Neural cell (in vitro differentiated cells): ENCODE measurements at regions not wholly inside any gene's neighbourhood (a gene's known extent, or its start where the extent isn't known, plus 50 kb on each side); places are given as distances from the start of the nearest gene placed in this dataset.

Experiments used
- H2AFZ ChIP-seq: fragments of 200-600, 300-800 bp; sonication (generic), shearing (Covaris generic); 2 replicates; pipeline ENCODE4 v1.6.0; 2014; ENCODE audit warnings: low read depth, mild to moderate bottlenecking, antibody characterized with exemption, low read length, moderate library complexity
- H3F3A ChIP-seq: fragments of 200-600 bp; shearing (Covaris generic); 2 replicates; pipeline ENCODE4 v1.6.1; 2016; ENCODE audit warnings: mild to moderate bottlenecking, moderate library complexity, mixed read lengths, antibody characterized with exemption, low read length; ENCODE audit not compliant: insufficient read depth, poor library complexity, severe bottlenecking
- H3K27ac ChIP-seq: fragments of 200-600, 300-800 bp; sonication (generic), shearing (Covaris generic); 2 replicates; pipeline ENCODE4 v1.5.1; 2014; ENCODE audit warnings: mild to moderate bottlenecking, low read length, moderate library complexity
- H3K27me3 ChIP-seq: fragments of 300-800, 200-600 bp; sonication (generic), shearing (Covaris generic); 2 replicates; pipeline ENCODE4 v1.6.0; 2014; ENCODE audit warnings: mild to moderate bottlenecking, low read depth, low read length, moderate library complexity; ENCODE audit not compliant: insufficient read depth
- H3K36me3 ChIP-seq: fragments of 300-800, 200-600 bp; sonication (generic), shearing (Covaris generic); 2 replicates; pipeline ENCODE4 v1.5.1; 2014; ENCODE audit warnings: mild to moderate bottlenecking, antibody characterized with exemption, low read length, moderate library complexity; ENCODE audit not compliant: insufficient read depth
- H3K4me2 ChIP-seq: fragments of 300-800, 200-600 bp; sonication (generic), shearing (Covaris generic); 2 replicates; pipeline ENCODE4 v1.6.0; 2014; ENCODE audit warnings: mild to moderate bottlenecking, low read length
- H3K4me3 ChIP-seq: fragments of 300-800, 200-600 bp; sonication (generic), shearing (Covaris generic); 2 replicates; pipeline ENCODE4 v1.5.1; 2014; ENCODE audit warnings: mild to moderate bottlenecking, low read length, moderate library complexity
- H3K79me2 ChIP-seq: fragments of 200-600 bp; shearing (Covaris generic); replicated peaks from 2 replicates; pipeline ENCODE4 v1.6.0; 2014; ENCODE audit warnings: mild to moderate bottlenecking, low read length, moderate library complexity; ENCODE audit not compliant: insufficient read depth
- H3K9ac ChIP-seq: fragments of 300-800, 200-600 bp; sonication (generic), shearing (Covaris generic); 2 replicates; pipeline ENCODE4 v1.6.1; 2016; ENCODE audit warnings: mild to moderate bottlenecking, low read length, mixed read lengths
- H3K9me2 ChIP-seq: fragments of 200-600 bp; shearing (Covaris generic); 2 replicates; pipeline ENCODE4 v1.6.1; 2016; ENCODE audit warnings: mild to moderate bottlenecking, low read length, mixed read lengths; ENCODE audit not compliant: insufficient read depth
- H3K9me3 ChIP-seq: fragments of 200-600, 300-800 bp; sonication (generic), shearing (Covaris generic); 2 replicates; pipeline ENCODE4 v1.6.1; 2016; ENCODE audit warnings: mild to moderate bottlenecking, mixed run types, low read length, moderate library complexity, mixed read lengths
- H4K20me1 ChIP-seq: fragments of 200-600 bp; shearing (Covaris generic); 2 replicates; pipeline ENCODE4 v1.6.1; 2016; ENCODE audit warnings: mild to moderate bottlenecking, mixed run types; ENCODE audit not compliant: insufficient read depth
- CTCF ChIP-seq: fragments of 450-650 bp; IDR thresholded peaks from 2 replicates; pipeline ENCODE4 v1.5.1; 2014; ENCODE audit warnings: antibody characterized with exemption, mild to moderate bottlenecking, moderate library complexity; ENCODE audit not compliant: poor library complexity, severe bottlenecking
- EP300 ChIP-seq: fragments of 450-650 bp; conservative IDR thresholded peaks from 2 replicates; pipeline ENCODE4 v1.6.1; 2014; ENCODE audit warnings: antibody characterized with exemption, mild to moderate bottlenecking, moderate library complexity; ENCODE audit not compliant: poor library complexity, severe bottlenecking
- EZH2 ChIP-seq: fragments of 200-600, 300-800 bp; shearing (Covaris generic), sonication (generic); IDR thresholded peaks from 2 replicates; pipeline ENCODE4 v1.6.1; 2014; ENCODE audit warnings: antibody characterized with exemption, low read length, borderline replicate concordance, mild to moderate bottlenecking; ENCODE audit not compliant: insufficient read depth, poor library complexity, severe bottlenecking
- MXI1 ChIP-seq: fragments of 450-650 bp; conservative IDR thresholded peaks from 2 replicates; pipeline ENCODE4 v1.6.1; 2014; ENCODE audit warnings: antibody characterized with exemption, mild to moderate bottlenecking; ENCODE audit not compliant: poor library complexity, severe bottlenecking
- POLR2AphosphoS5 ChIP-seq: IDR thresholded peaks from 2 replicates; pipeline ENCODE4 v1.6.1; 2012
- RAD21 ChIP-seq: fragments of 450-650 bp; conservative IDR thresholded peaks from 2 replicates; pipeline ENCODE4 v1.6.1; 2014; ENCODE audit warnings: antibody characterized with exemption, mild to moderate bottlenecking, moderate library complexity
- REST ChIP-seq: IDR thresholded peaks from 2 replicates; pipeline ENCODE4 v1.6.1; 2012; ENCODE audit warnings: borderline replicate concordance
- SMC3 ChIP-seq: fragments of 450-650 bp; conservative IDR thresholded peaks from 2 replicates; pipeline ENCODE4 v1.6.1; 2014; ENCODE audit warnings: antibody characterized with exemption, mild to moderate bottlenecking, moderate library complexity; ENCODE audit not compliant: poor library complexity
- TAF1 ChIP-seq: IDR thresholded peaks from 2 replicates; pipeline ENCODE4 v1.6.1; 2012; ENCODE audit warnings: low read depth

GRCh38 chr5:143576711-143577484 lies 173.4 kb upstream of the NR3C1 start:
- no peak for TF ChIP-seq EP300
- no peak for TF ChIP-seq POLR2AphosphoS5
- TF ChIP-seq EZH2, result no peak
- no peak for TF ChIP-seq MXI1
- no peak for TF ChIP-seq SMC3
- no peak for TF ChIP-seq REST
- TF ChIP-seq CTCF, result no peak
- TF ChIP-seq RAD21, result no peak
- TF ChIP-seq TAF1, result no peak
- Histone ChIP-seq H3K79me2 (no peaks in the 10 kb centered on the region), H3K4me2 (no peak overlapping the region), H2AFZ (no peak overlapping the region), H3K9me2 (no peaks in the 10 kb centered on the region), H3K9ac (no peak overlapping the region), H4K20me1 (no peaks in the 10 kb centered on the region), H3K27me3 (no peaks in the 10 kb centered on the region), H3K4me3 (no peak overlapping the region), H3K36me3 (no peaks in the 10 kb centered on the region), H3K27ac (no peak overlapping the region), H3K9me3 (no peaks in the 10 kb centered on the region), H3F3A (no peaks in the 10 kb centered on the region)

GRCh38 chr5:143575286-143575685 lies 171.8 kb upstream of the NR3C1 start:
- no peak for TF ChIP-seq RAD21
- no peak for TF ChIP-seq EZH2
- no peak for TF ChIP-seq CTCF
- no peak for TF ChIP-seq SMC3
- TF ChIP-seq MXI1, result no peak
- no peak for TF ChIP-seq POLR2AphosphoS5
- no peak for TF ChIP-seq REST
- no peak for TF ChIP-seq EP300
- TF ChIP-seq TAF1, result no peak

More at GRCh38 chr5:143575286-143575685, 171.8 kb upstream of the NR3C1 start:
- Histone ChIP-seq H3K4me3 (no peak overlapping the region), H3F3A (no peaks in the 10 kb centered on the region), H3K27ac (no peak overlapping the region), H3K36me3 (no peaks in the 10 kb centered on the region), H3K4me2 (no peak overlapping the region), H3K9ac (no peak overlapping the region), H3K79me2 (no peaks in the 10 kb centered on the region), H4K20me1 (no peaks in the 10 kb centered on the region), H3K9me3 (no peaks in the 10 kb centered on the region), H3K9me2 (no peaks in the 10 kb centered on the region), H3K27me3 (no peaks in the 10 kb centered on the region), H2AFZ (no peak overlapping the region)
